ENCODE measurements at regions not wholly inside any gene's neighbourhood (a gene's known extent, or its start where the extent isn't known, plus 50 kb on each side); places are given as distances from the start of the nearest gene placed in this dataset.

GRCh38 chr4:166315721-166316467 lies 442.9 kb downstream of the TLL1 start:
- Histone ChIP-seq H3K4me1 (no peaks in the 10 kb centered on the region), H3K27ac (no peak overlapping the region), H3K4me3 (no peak overlapping the region), H3K9me3 (no peaks in the 10 kb centered on the region), H3K27me3 (ENCODE audit: low read depth) (no peaks in the 10 kb centered on the region), H3K36me3 (no peaks in the 10 kb centered on the region)
- no peak for ATAC-seq
- no peak for DNase-seq
- intact Hi-C loops (cut with DNase I): no loop called here
- TF ChIP-seq CTCF (IDR thresholded peaks at IDR 0.05): no peak

GRCh38 chr4:166318810-166319525 lies 445.9 kb downstream of the TLL1 start:
- no peak for DNase-seq
- Histone ChIP-seq H3K4me1 (no peaks in the 10 kb centered on the region), H3K36me3 (no peaks in the 10 kb centered on the region), H3K27me3 (ENCODE audit: low read depth) (no peaks in the 10 kb centered on the region), H3K4me3 (no peak overlapping the region), H3K27ac (no peak overlapping the region), H3K9me3 (no peaks in the 10 kb centered on the region)
- TF ChIP-seq CTCF (IDR thresholded peaks at IDR 0.05): no peak
- intact Hi-C loops (cut with DNase I): no loop called here
- no peak for ATAC-seq

GRCh38 chr4:166323250-166323649 lies 450.2 kb downstream of the TLL1 start:
- intact Hi-C loops (cut with DNase I): no loop called here
- Histone ChIP-seq H3K27me3 (ENCODE audit: low read depth) (no peaks in the 10 kb centered on the region), H3K36me3 (no peaks in the 10 kb centered on the region), H3K4me3 (no peak overlapping the region), H3K4me1 (no peaks in the 10 kb centered on the region), H3K27ac (no peak overlapping the region), H3K9me3 (no peaks in the 10 kb centered on the region)
- DNase-seq (no peak), ATAC-seq (no peak)
- TF ChIP-seq CTCF (IDR thresholded peaks at IDR 0.05): no peak

GRCh38 chr4:166324321-166324720 lies 451.3 kb downstream of the TLL1 start:
- H3K36me3 ChIP-seq: no peaks in the 10 kb centered on the region
- no peaks in the 10 kb centered on the region for H3K27me3 ChIP-seq (ENCODE audit: low read depth)
- H3K4me1 ChIP-seq: no peaks in the 10 kb centered on the region
- DNase-seq (no peak), ATAC-seq (no peak)
- intact Hi-C loops (cut with DNase I): no loop called here
- no peak for TF ChIP-seq CTCF (IDR thresholded peaks at IDR 0.05)
- H3K9me3 ChIP-seq: no peaks in the 10 kb centered on the region
- H3K4me3 ChIP-seq: no peak overlapping the region
- H3K27ac ChIP-seq: no peak overlapping the region

GRCh38 chr4:166335256-166335938 lies 462.4 kb downstream of the TLL1 start:
- DNase-seq (no peak), ATAC-seq (no peak)
- no peaks in the 10 kb centered on the region for H3K36me3 ChIP-seq
- no peak overlapping the region for H3K4me3 ChIP-seq
- intact Hi-C loops (cut with DNase I): no loop called here
- TF ChIP-seq CTCF (IDR thresholded peaks at IDR 0.05): no peak
- H3K27ac ChIP-seq: no peak overlapping the region
- no peaks in the 10 kb centered on the region for H3K9me3 ChIP-seq
- no peaks in the 10 kb centered on the region for H3K4me1 ChIP-seq
- no peaks in the 10 kb centered on the region for H3K27me3 ChIP-seq (ENCODE audit: low read depth)
